NCI-H345 treated with DMSO at 0.1 percent for 48 hours (cell line): ENCODE measurements at regions not wholly inside any gene's neighbourhood (a gene's known extent, or its start where the extent isn't known, plus 50 kb on each side); places are given as distances from the start of the nearest gene placed in this dataset.

Experiments
- DNase-seq: peaks from one replicate; lab custom pipeline; 2025; ENCODE audit not compliant: unreplicated experiment; lab: John Stamatoyannopoulos, UW

- DNase-seq, result no peak
These were observed 346.9 kb downstream of the FOXL1 start for GRCh38 chr16:86925067-86925791.

DNA sequence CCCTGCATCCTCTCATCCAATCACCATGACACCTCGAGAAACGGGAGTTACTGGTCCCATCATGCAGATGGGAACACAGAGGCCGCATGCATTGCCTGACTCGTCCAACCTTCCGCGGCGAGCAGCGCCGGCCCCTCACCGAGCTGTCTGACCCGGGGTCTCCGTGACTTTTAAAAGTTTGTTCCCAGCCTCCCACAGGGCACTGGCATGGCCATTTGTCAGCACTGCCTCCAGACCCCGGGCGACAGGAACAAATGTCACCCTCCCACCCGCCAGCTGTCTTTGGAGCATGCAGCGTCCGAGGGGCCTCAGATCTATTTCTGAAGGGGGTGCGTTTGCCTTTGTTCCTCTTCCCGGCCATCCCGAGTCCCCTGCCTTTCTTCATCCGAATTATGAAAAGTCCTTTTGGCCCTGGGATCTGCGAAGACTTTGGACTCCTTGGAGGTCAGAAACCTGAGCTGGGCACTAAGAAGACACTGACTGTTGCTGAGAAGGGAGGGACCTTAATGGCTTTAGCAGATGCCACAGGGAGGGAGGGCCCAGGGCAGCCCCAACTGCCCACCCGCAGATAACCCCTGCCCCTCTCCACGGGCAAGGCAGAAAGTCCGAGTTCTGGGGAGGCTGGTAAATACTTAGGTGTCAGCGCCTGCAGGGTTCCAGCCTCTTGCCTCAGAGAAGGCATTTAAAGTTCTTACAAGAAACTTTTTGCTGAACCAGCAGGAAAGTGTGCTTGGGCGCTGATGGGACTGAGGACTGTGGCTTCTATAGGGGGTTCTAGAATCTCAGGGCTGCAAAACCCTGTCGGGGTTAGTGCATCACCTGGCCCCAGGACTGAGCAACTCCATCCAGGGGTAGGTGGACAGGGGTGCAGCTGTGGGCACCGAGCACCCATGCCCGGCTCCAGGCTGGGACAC, 348.1 kb downstream of the FOXL1 start:
- no peak for DNase-seq

- no peak for DNase-seq
These were observed 349.4 kb downstream of the FOXL1 start for GRCh38 chr16:86927699-86928098.

DNA sequence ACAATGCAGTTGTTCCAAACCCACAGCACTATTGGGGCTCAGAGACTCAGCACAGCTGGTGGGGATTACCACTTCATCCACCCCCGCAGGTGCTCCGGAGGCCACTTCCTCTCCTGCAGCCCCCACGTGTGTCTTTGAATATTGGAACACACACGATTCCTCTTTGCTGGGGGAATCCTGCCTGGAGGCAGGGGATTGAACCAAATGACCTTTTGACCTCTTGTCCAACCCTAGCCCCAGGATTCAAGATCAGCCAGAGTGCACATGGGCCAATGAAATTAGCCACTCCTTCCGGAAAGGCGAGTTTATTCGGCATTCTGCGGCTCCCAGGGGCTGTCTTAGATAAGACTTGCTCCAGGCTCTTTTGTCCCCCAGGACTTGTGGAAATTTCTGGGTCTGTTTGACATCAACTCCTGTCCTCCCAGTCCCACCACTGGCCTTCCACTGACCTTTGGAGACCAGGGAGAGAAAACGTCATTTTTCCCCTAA, 350.2 kb downstream of the FOXL1 start:
- DNase-seq, result no peak

GRCh38 chr16:86929057-86929871, 350.9 kb downstream of the FOXL1 start:
- no peak for DNase-seq

DNA sequence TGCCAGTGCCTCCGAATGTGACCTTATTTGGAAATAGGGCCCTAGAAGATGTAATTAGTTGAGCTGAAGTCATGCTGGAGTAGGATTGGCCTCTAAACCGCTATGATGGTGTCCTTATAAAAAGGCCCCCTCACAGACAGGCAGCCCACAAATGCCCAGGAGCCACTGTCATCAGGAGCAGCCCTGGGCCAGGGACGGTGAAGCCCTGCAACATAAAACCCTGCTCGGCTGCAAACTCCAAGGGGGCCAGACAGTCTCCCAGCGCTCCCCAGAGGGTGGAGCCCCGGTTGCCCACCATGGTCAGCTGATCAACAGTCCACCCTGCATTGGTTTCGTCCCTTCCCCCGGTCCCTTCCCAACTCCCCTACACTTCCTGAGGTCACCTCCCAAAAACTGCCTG, 351.7 kb downstream of the FOXL1 start:
- no peak for DNase-seq

- DNase-seq, result no peak
These were observed 352.5 kb downstream of the FOXL1 start for GRCh38 chr16:86930663-86931373.

DNA sequence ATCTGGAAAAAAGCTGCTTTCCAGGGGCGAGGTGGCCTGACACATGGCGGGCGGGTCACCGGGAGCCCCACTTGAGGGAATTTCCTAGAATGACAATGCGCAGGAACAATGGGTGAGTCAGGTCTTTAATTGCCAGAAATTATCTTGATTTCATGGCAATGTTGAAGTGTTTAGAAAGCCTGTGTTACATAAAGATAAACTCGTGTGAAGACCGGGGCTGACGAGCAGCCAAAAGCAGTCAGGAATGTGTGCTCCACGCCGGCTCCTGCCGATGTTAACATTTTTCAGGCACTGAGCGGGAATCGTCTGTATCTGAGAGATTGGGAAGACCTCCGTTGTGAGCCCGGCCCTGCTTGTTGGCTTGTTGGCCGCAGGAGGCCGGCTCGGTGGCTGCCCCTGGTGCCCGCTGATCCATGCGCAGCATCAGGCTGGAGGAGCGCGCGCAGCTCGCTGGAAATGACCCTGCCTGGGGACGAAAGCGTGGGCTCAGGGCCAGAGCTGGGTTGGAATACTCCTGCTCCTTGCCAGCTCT, 353.1 kb downstream of the FOXL1 start:
- no peak for DNase-seq

GRCh38 chr16:86932130-86932982, 354.0 kb downstream of the FOXL1 start:
- DNase-seq, result no peak

- no peak for DNase-seq
These were observed 356.4 kb downstream of the FOXL1 start for GRCh38 chr16:86934581-86935375.

DNA sequence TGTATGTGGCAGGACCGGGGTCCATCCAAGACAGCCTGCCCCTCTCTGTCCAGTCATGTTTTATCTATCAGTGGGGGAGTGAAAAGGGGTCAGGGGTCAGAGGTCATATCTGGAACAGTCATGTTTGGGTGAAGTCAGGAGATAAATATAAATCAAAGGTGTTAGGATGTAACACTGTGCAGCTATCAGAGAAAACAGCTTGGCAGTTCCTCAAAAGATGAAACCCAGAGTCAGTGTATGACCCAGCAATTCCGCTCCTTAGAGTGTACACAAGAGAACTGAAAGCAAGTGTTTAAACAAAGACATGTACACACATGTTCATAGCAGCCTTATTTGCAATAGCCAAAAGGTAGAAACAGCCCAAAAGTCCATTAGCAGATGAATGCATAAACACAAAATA, 361.3 kb downstream of the FOXL1 start:
- DNase-seq, result no peak

DNA sequence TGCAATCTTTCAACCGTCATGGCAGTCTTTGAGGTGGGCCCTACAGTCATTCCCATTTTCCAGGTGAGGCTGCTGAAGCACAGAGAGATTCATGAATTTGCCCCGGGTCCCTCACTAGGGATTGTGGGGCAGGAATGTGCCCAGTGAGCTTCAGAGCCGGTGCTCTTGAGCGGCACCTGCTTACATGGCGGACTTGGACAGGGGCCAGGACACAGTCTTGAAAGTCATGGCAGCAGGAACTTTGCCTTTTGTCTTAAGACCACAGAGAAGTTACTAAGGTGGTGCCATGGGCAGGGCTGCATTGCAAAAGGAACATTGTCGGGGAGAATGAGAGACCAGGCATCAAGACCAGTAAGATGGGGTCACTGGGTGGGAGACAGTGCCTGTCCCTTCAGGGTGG, 363.4 kb downstream of the FOXL1 start:
- no peak for DNase-seq

- DNase-seq, result no peak
These were observed 364.1 kb downstream of the FOXL1 start for GRCh38 chr16:86942151-86943051.

DNA sequence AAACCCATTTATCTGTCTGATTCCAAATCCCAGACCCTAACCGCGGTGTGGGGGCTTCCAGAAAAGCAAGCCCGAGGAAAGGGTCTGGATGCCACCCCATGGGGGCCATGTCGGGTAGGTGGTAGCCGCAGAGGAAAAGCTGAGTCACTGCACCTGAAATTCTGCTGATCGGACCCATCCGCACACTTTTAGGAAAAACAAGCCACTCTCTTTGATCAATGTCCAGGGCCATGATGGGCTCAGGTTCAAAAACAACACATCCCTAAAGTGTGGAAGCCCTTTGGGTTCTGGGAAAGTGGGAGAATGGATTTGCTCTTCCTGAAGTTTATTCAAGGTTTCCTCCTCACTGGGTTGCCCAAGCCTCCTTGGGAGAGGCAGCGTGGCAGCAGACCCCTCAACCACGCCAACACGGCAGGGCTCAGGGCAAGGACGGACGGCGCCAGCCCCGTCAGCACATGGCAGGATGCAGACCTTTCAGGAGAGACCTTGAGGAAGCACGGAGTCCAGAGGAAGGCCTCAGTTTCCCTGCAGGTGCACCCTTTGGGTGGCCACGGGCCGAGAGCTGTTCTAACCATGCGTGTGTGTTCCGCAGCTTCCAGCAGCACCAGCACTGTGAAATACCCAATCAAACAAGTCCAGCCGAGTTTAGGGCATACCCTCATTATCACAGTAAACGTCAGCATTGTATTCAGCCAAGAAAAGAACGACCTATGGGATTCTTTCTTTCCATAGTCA, 367.0 kb downstream of the FOXL1 start:
- DNase-seq, result no peak

DNA sequence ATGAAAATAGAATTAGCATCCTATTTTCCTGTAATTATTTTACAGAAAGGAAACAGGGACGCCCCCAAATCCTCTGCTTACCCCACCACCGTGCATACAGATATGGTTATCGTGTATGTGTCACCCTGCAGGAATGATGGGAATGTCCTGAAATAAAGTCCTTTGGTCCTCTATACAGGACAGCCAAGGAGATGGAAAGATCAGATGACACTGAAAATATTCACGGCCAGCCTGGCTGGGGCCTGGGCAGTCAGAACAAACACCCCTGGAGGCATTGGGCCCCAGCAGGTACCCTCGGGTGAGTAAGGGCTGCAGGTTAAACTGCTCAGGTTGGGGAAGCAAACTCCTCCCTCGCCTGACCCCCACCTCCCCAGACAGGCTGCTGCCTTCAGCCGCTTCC, 368.0 kb downstream of the FOXL1 start:
- DNase-seq, result no peak

GRCh38 chr16:86946981-86947380, 368.6 kb downstream of the FOXL1 start:
- DNase-seq, result no peak

- DNase-seq, result no peak
These were observed 369.1 kb downstream of the C16orf95 start for GRCh38 chr16:86948046-86948445.
